SK-N-SH (cell line): ENCODE measurements at regions not wholly inside any gene's neighbourhood (a gene's known extent, or its start where the extent isn't known, plus 50 kb on each side); places are given as distances from the start of the nearest gene placed in this dataset.

ENCODE experiments used
- CTCF ChIA-PET: fragments of 300-600, 350-600 bp; formaldehyde crosslinking; extraction: SDS; loops from one replicate; lab custom pipeline; 2021; lab: Yijun Ruan, JAX
- POLR2A ChIA-PET: fragments of 350-600 bp; sonication (Branson Sonifier 250); formaldehyde crosslinking; extraction: SDS; loops from one replicate; lab custom pipeline; 2020; ENCODE audit warnings: antibody characterized with exemption, inconsistent platforms; lab: Yijun Ruan, JAX
- DNase-seq: peaks from one replicate; pipeline ENCODE4 v3.0.0; 2012
- H2AFZ ChIP-seq: fragments of 200-600 bp; sonication (generic); 2 replicates; pipeline ENCODE4 v1.8.1; 2016; ENCODE audit warnings: antibody characterized with exemption, mild to moderate bottlenecking, low read depth
- H3F3A ChIP-seq: fragments of 200-600 bp; sonication (generic); replicated peaks from 2 replicates; pipeline ENCODE3; 2016; ENCODE audit warnings: antibody characterized with exemption, mild to moderate bottlenecking; ENCODE audit not compliant: insufficient read depth
- H3K27ac ChIP-seq, 2 experiments: fragments of 200-500 bp in 1 of 2; fragments of 200-600 bp in 1 of 2; sonication (Bioruptor generic) in 1 of 2; sonication (generic), shearing (Covaris generic) in 1 of 2; 2 replicates each; pipeline versions ENCODE4 v1.5.1 to v1.6.1; 2014 to 2016; ENCODE audit warnings: low read depth in 2 of 2, inconsistent platforms in 1 of 2, low read length in 1 of 2, mild to moderate bottlenecking in 1 of 2, mixed read lengths in 1 of 2
- H3K27me3 ChIP-seq: fragments of 200-600 bp; sonication (generic), shearing (Covaris generic); 2 replicates; pipeline ENCODE4 v1.6.1; 2016; ENCODE audit warnings: mixed run types; ENCODE audit not compliant: insufficient read depth
- H3K36me3 ChIP-seq, 2 experiments: fragments of 200-500 bp in 1 of 2; fragments of 200-600 bp in 1 of 2; sonication (Bioruptor generic) in 1 of 2; sonication (generic) in 1 of 2; replicated peaks in 1 of 2; 2 replicates each; pipeline versions ENCODE3 to v1.5.1; 2014 to 2016; ENCODE audit warnings: low read length in 1 of 2, mild to moderate bottlenecking in 1 of 2; ENCODE audit not compliant: insufficient read depth in 2 of 2, control insufficient read depth in 1 of 2
- H3K4me1 ChIP-seq, 2 experiments: fragments of 200-500 bp in 1 of 2; fragments of 200-600 bp in 1 of 2; sonication (Bioruptor generic) in 1 of 2; sonication (generic), shearing (Covaris generic) in 1 of 2; 2 replicates each; pipeline versions ENCODE4 v1.5.1 to v1.6.1; 2014 to 2016; ENCODE audit warnings: low read depth in 1 of 2, low read length in 1 of 2, mixed run types in 1 of 2; ENCODE audit not compliant: insufficient read depth in 2 of 2, control insufficient read depth in 1 of 2
- H3K4me2 ChIP-seq: fragments of 200-600 bp; sonication (generic), shearing (Covaris generic); 2 replicates; pipeline ENCODE4 v1.6.1; 2017; ENCODE audit warnings: mixed run types
- H3K4me3 ChIP-seq, 2 experiments: fragments of 200-500 bp in 1 of 2; fragments of 200-600 bp in 1 of 2; sonication (Bioruptor generic) in 1 of 2; sonication (generic), shearing (Covaris generic) in 1 of 2; 2 replicates each; pipeline versions ENCODE4 v1.5.1 to v1.8.1; 2014 to 2016; ENCODE audit warnings: low read depth in 2 of 2, inconsistent platforms in 1 of 2, low read length in 1 of 2, mild to moderate bottlenecking in 1 of 2, mixed read lengths in 1 of 2, moderate library complexity in 1 of 2
- H3K79me2 ChIP-seq: fragments of 200-600 bp; sonication (generic); 2 replicates; pipeline ENCODE4 v1.8.1; 2017; ENCODE audit warnings: mild to moderate bottlenecking; ENCODE audit not compliant: insufficient read depth
- H3K9ac ChIP-seq: fragments of 200-600 bp; sonication (generic); 2 replicates; pipeline ENCODE4 v1.6.1; 2017; ENCODE audit warnings: mixed run types
- H3K9me2 ChIP-seq: fragments of 200-600 bp; sonication (generic); 2 replicates; pipeline ENCODE4 v1.6.1; 2017; ENCODE audit warnings: mixed run types
- H3K9me3 ChIP-seq: fragments of 200-600 bp; sonication (generic); 2 replicates; pipeline ENCODE4 v1.6.1; 2017; ENCODE audit warnings: mixed run types, mild to moderate bottlenecking, moderate library complexity
- H4K20me1 ChIP-seq: fragments of 200-600 bp; sonication (generic); 2 replicates; pipeline ENCODE4 v1.6.1; 2017; ENCODE audit warnings: mild to moderate bottlenecking, mixed run types; ENCODE audit not compliant: insufficient read depth
- ELF1 ChIP-seq: IDR thresholded peaks from 2 replicates; pipeline ENCODE4 v1.4.0; 2012
- EP300 ChIP-seq, 2 experiments: IDR thresholded peaks; 2 replicates each; pipeline versions ENCODE4 v1.4.0 to v1.6.1; 2012; ENCODE audit warnings: borderline replicate concordance in 1 of 2, low read depth in 1 of 2, low read length in 1 of 2
- FOXJ3 ChIP-seq: sonication (generic); formaldehyde crosslinking; IDR thresholded peaks from 2 replicates; pipeline ENCODE4 v1.5.1; 2020; ENCODE audit warnings: mild to moderate bottlenecking, missing genetic modification reagents
- JUND ChIP-seq: IDR thresholded peaks from 2 replicates; pipeline ENCODE4 v1.4.0; 2012
- MEF2A ChIP-seq: IDR thresholded peaks from 2 replicates; pipeline ENCODE4 v1.4.0; 2012; ENCODE audit warnings: low read depth, borderline replicate concordance
- NFIC ChIP-seq: IDR thresholded peaks from 2 replicates; pipeline ENCODE4 v1.4.0; 2012; ENCODE audit warnings: borderline replicate concordance
- PBX3 ChIP-seq: IDR thresholded peaks from 2 replicates; pipeline ENCODE4; 2012
- RAD21 ChIP-seq: IDR thresholded peaks from 2 replicates; pipeline ENCODE4 v1.6.1; 2012; ENCODE audit warnings: mild to moderate bottlenecking, low read length
- RCOR1 ChIP-seq: fragments of 150-350 bp; IDR thresholded peaks from 2 replicates; pipeline ENCODE4 v1.6.1; 2017; ENCODE audit warnings: antibody characterized with exemption, low read length
- REST ChIP-seq: IDR thresholded peaks from 2 replicates; pipeline ENCODE4 v1.6.1; 2012; ENCODE audit warnings: mild to moderate bottlenecking, low read depth, low read length, moderate library complexity
- RFX5 ChIP-seq: IDR thresholded peaks from 2 replicates; pipeline ENCODE4 v1.6.1; 2012; ENCODE audit warnings: mild to moderate bottlenecking, improper control_type of control experiment, low read length
- RXRA ChIP-seq: IDR thresholded peaks from 2 replicates; pipeline ENCODE4 v1.4.0; 2012; ENCODE audit warnings: low read depth, mild to moderate bottlenecking, borderline replicate concordance
- SMC3 ChIP-seq: IDR thresholded peaks from 2 replicates; pipeline ENCODE4 v1.6.1; 2012; ENCODE audit warnings: low read depth, low read length, improper control_type of control experiment
- USF2 ChIP-seq: fragments of 150-350 bp; IDR thresholded peaks from 2 replicates; pipeline ENCODE4 v1.6.1; 2017; ENCODE audit warnings: antibody characterized with exemption, low read length, low read depth, borderline replicate concordance
- ZBTB33 ChIP-seq: IDR thresholded peaks from 2 replicates; pipeline ENCODE4 v1.4.0; 2012; ENCODE audit warnings: low read depth, borderline replicate concordance
- WGBS: methylation state at CpG from one replicate; pipeline ENCODE4 v1.1.6; 2017; ENCODE audit warnings: low lambda C conversion rate; 5-methylcytosine and 5-hydroxymethylcytosine counted together

- Histone ChIP-seq H3K36me3 (no peaks in the 10 kb centered on the region), H3F3A (no peaks in the 10 kb centered on the region), H3K4me3 (no peak overlapping the region), H3K9me2 (no peaks in the 10 kb centered on the region), H3K9me3 (no peaks in the 10 kb centered on the region), H3K4me2 (no peak overlapping the region), H3K27me3 (no peaks in the 10 kb centered on the region), H3K9ac (no peak overlapping the region), H3K79me2 (no peaks in the 10 kb centered on the region), H3K4me1 (no peaks in the 10 kb centered on the region), H2AFZ (no peak overlapping the region), H4K20me1 (no peaks in the 10 kb centered on the region), H3K27ac (no peak overlapping the region)
- POLR2A ChIA-PET = no interaction called here
- 70% methylated on average over 5 of the region's 5 CpGs for WGBS
- TF ChIP-seq RAD21 = no peak
- TF ChIP-seq USF2 = no peak
- TF ChIP-seq EP300 (IDR thresholded peaks at IDR 0.05; ENCODE audit: borderline replicate concordance in 1 of 2, low read depth in 1 of 2, low read length in 1 of 2) = no peak
- no peak for TF ChIP-seq MEF2A
- TF ChIP-seq FOXJ3 (CRISPR knock-in tag) = no peak
- no peak for TF ChIP-seq RXRA
- TF ChIP-seq JUND = no peak
- no peak for TF ChIP-seq REST
- no peak for TF ChIP-seq RFX5
- no peak for TF ChIP-seq ELF1
- TF ChIP-seq SMC3 = no peak
- no peak for TF ChIP-seq RCOR1
- TF ChIP-seq ZBTB33 = no peak
- no peak for TF ChIP-seq PBX3
- no peak for TF ChIP-seq NFIC
- DNase-seq = no peak
- CTCF ChIA-PET = no interaction called here
These were observed 213.7 kb upstream of the ARL4C start for GRCh38 chr2:234710587-234710986.
